Sigmoid colon (tissue), 6 donors: ENCODE measurements at regions not wholly inside any gene's neighbourhood (a gene's known extent, or its start where the extent isn't known, plus 50 kb on each side); places are given as distances from the start of the nearest gene placed in this dataset.

Experiments
- DNase-seq: peaks from one replicate; pipeline ENCODE4 v3.0.0-alpha.2; 2019
- H3K27ac ChIP-seq, 4 donors: fragments of 200-600 bp; sonication (generic); one replicate each; pipeline ENCODE4 v1.5.1; 2016 to 2019; ENCODE audit warnings: mild to moderate bottlenecking in 1 of 4
- H3K27me3 ChIP-seq, 3 donors: fragments of 200-600 bp; sonication (generic); one replicate each; pipeline ENCODE4 v1.5.1; 2019; ENCODE audit warnings: mild to moderate bottlenecking in 1 of 3
- H3K36me3 ChIP-seq, 4 donors: fragments of 200-600 bp; sonication (generic); one replicate each; pipeline ENCODE4 v1.5.1; 2016 to 2019
- H3K4me1 ChIP-seq, 4 donors: fragments of 200-600 bp; sonication (generic); one replicate each; pipeline ENCODE4 v1.5.1; 2017 to 2019
- H3K4me3 ChIP-seq, 4 donors: fragments of 200-600 bp; sonication (generic); one replicate each; pipeline ENCODE4 v1.5.1; 2017 to 2019; ENCODE audit warnings: mild to moderate bottlenecking in 2 of 4, moderate library complexity in 1 of 4
- H3K9me3 ChIP-seq, 4 donors: fragments of 200-600 bp in 3 of 4; sonication (generic) in 3 of 4; one replicate each; pipeline versions ENCODE4 v1.5.1 to v1.6.1; 2013 to 2019
- EP300 ChIP-seq, 4 donors: sonication (generic); formaldehyde crosslinking; IDR thresholded peaks; one replicate each; pipeline ENCODE4 v1.6.1; 2017; ENCODE audit warnings: antibody characterized with exemption in 4 of 4
- POLR2A ChIP-seq, 2 donors: fragments of 450-650 bp; IDR thresholded peaks; one replicate each; pipeline ENCODE4 v1.6.1; 2016; ENCODE audit warnings: antibody characterized with exemption in 2 of 2, mild to moderate bottlenecking in 2 of 2, moderate library complexity in 2 of 2
- POLR2AphosphoS5 ChIP-seq, 4 donors: sonication (generic); formaldehyde crosslinking; IDR thresholded peaks; one replicate each; pipeline ENCODE4 v1.6.1; 2017; ENCODE audit warnings: antibody characterized with exemption in 4 of 4
- WGBS, 2 donors: extraction: QIAGEN DNeasy Blood & Tissue Kit; methylation state at CpG; one replicate each; pipeline ENCODE4 v1.1.7; 2013; 5-methylcytosine and 5-hydroxymethylcytosine counted together
- intact Hi-C: fragments of 100-400 bp; cut with DNase I; formaldehyde crosslinking; loops from one replicate; pipeline ENCODE4 v1.15.1; 2023
- TF ChIP-seq, protein P1 (sequence below), 4 experiments: fragments of 450-650 bp in 3 of 4; fragments of 200-600 bp in 1 of 4; IDR thresholded peaks; one replicate each; pipeline ENCODE4 v1.5.1; 2016 to 2019; ENCODE audit warnings: antibody characterized with exemption in 4 of 4, mild to moderate bottlenecking in 3 of 4, moderate library complexity in 2 of 4
- donor health status: healthy with polysubstance abuse.
- donor health status: healthy.

- Histone ChIP-seq H3K9me3 (no peaks in the 10 kb centered on the region), H3K27ac (no peak overlapping the region), H3K4me3 (no peak overlapping the region), H3K27me3 (peaks cover 3 to 29% (median 17%) of the 10 kb centered on the region in 3 donors), H3K4me1 (peaks cover 0 to 12% (median 8%) of the 10 kb centered on the region in 4 donors), H3K36me3 (no peaks in the 10 kb centered on the region)
- DNase-seq, result no peak
- TF ChIP-seq, protein P1, sequence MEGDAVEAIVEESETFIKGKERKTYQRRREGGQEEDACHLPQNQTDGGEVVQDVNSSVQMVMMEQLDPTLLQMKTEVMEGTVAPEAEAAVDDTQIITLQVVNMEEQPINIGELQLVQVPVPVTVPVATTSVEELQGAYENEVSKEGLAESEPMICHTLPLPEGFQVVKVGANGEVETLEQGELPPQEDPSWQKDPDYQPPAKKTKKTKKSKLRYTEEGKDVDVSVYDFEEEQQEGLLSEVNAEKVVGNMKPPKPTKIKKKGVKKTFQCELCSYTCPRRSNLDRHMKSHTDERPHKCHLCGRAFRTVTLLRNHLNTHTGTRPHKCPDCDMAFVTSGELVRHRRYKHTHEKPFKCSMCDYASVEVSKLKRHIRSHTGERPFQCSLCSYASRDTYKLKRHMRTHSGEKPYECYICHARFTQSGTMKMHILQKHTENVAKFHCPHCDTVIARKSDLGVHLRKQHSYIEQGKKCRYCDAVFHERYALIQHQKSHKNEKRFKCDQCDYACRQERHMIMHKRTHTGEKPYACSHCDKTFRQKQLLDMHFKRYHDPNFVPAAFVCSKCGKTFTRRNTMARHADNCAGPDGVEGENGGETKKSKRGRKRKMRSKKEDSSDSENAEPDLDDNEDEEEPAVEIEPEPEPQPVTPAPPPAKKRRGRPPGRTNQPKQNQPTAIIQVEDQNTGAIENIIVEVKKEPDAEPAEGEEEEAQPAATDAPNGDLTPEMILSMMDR (IDR thresholded peaks at IDR 0.05), result no peak
- TF ChIP-seq POLR2A (IDR thresholded peaks at IDR 0.05) (no peak), EP300 (IDR thresholded peaks at IDR 0.05) (no peak), POLR2AphosphoS5 (IDR thresholded peaks at IDR 0.05) (no peak)
- intact Hi-C loops, result loop anchor here (10.0 kb wide), 1 partner anchor 1904 kb away; no protein-coding TSS in a partner anchor
- WGBS, 2 donors, result 86 to 90% methylated on average over 17 of the region's 17 CpGs
Measured at GRCh38 chr19:30670562-30671366, 298.6 kb downstream of the ZNF536 start.

- intact Hi-C loops, result loop anchor here (10.0 kb wide), 1 partner anchor 1905 kb away; no protein-coding TSS in a partner anchor
- Histone ChIP-seq H3K27ac (no peak overlapping the region), H3K4me3 (no peak overlapping the region), H3K9me3 (no peaks in the 10 kb centered on the region), H3K27me3 (peaks cover 3 to 29% (median 20%) of the 10 kb centered on the region in 3 donors), H3K4me1 (peaks cover 0 to 12% (median 8%) of the 10 kb centered on the region in 4 donors), H3K36me3 (no peaks in the 10 kb centered on the region)
- 78 to 84% methylated on average over 14 of the region's 14 CpGs for WGBS, 2 donors
- TF ChIP-seq POLR2A (IDR thresholded peaks at IDR 0.05) (no peak), EP300 (IDR thresholded peaks at IDR 0.05) (no peak), POLR2AphosphoS5 (IDR thresholded peaks at IDR 0.05) (no peak)
- TF ChIP-seq, protein P1 (IDR thresholded peaks at IDR 0.05), result no peak
- DNase-seq, result no peak
Measured at GRCh38 chr19:30670011-30670329, 297.8 kb downstream of the ZNF536 start.

GRCh38 chr19:30669329-30670010 lies 297.3 kb downstream of the ZNF536 start:
- Histone ChIP-seq H3K27ac (no peak overlapping the region), H3K4me3 (no peak overlapping the region), H3K36me3 (no peaks in the 10 kb centered on the region), H3K27me3 (peaks cover 3 to 29% (median 20%) of the 10 kb centered on the region in 3 donors), H3K9me3 (no peaks in the 10 kb centered on the region), H3K4me1 (peaks cover 0 to 13% (median 8%) of the 10 kb centered on the region in 4 donors)
- peak; percentile 75 for DNase-seq
- 27 to 30% methylated on average over 25 of the region's 25 CpGs for WGBS, 2 donors
- TF ChIP-seq EP300 (IDR thresholded peaks at IDR 0.05) (no peak), POLR2AphosphoS5 (IDR thresholded peaks at IDR 0.05) (no peak), POLR2A (IDR thresholded peaks at IDR 0.05) (no peak)
- TF ChIP-seq, protein P1 (IDR thresholded peaks at IDR 0.05), result peak; percentile 31 to 81 (median 60)
- intact Hi-C loops, result loop anchor here (5.0 to 10.0 kb wide), 2 partner anchors 1558 to 1905 kb away; no protein-coding TSS in a partner anchor

DNA sequence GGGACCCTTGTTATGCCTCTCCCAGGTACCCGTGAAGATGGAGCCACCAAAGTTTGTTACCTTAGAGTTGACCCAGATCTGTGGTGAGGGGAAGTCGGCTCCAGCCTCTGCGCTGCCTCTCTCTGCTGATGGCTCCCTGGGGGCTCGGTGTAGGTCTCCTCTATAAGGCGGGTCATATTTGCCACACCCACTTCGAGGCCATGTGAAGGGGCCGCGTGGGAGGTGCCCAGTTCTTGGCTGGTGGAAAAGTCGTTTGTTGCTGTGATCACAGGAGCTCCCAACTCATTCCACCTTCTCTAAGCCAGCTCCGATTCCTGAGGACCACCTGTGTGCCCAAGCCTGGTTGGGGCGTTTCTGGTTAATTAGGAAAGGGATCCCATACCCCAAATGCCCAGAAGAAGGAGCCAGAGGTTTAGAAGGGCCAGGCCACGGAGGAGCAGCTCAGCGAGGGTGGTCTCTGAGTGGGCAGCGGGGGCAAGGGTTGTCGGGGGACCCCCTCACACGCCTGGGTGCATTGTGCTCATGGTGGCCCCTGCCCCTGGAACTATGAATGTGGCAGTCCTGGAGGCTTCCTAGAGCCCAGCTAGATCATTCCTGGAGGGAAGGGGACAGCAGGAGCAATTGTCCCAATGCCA lies 296.5 kb downstream of the ZNF536 start:
- TF ChIP-seq, protein P1 (IDR thresholded peaks at IDR 0.05), result no peak
- TF ChIP-seq POLR2A (IDR thresholded peaks at IDR 0.05), result no peak
- no peak for TF ChIP-seq POLR2AphosphoS5 (IDR thresholded peaks at IDR 0.05)
- no peak for TF ChIP-seq EP300 (IDR thresholded peaks at IDR 0.05)
- 57 to 63% methylated on average over 16 of the region's 16 CpGs for WGBS, 2 donors
- DNase-seq, result no peak
- H3K4me3 ChIP-seq, result no peak overlapping the region
- H3K9me3 ChIP-seq, result no peaks in the 10 kb centered on the region
- no peak overlapping the region for H3K27ac ChIP-seq
- H3K36me3 ChIP-seq, result no peaks in the 10 kb centered on the region
- H3K4me1 ChIP-seq, result peaks cover 0 to 19% (median 8%) of the 10 kb centered on the region in 4 donors
- intact Hi-C loops, result loop anchor here (5.0 kb wide), 1 partner anchor 1559 kb away; no protein-coding TSS in a partner anchor
- H3K27me3 ChIP-seq, result peaks cover 3 to 29% (median 20%) of the 10 kb centered on the region in 3 donors
